ENCODE measurements at regions not wholly inside any gene's neighbourhood (a gene's known extent, or its start where the extent isn't known, plus 50 kb on each side); places are given as distances from the start of the nearest gene placed in this dataset.
"Not testable (repeated sequence)": the region's sequence is repeated elsewhere in the genome, so short reads cannot be mapped to it uniquely, and the experiment has no call there.

DNA sequence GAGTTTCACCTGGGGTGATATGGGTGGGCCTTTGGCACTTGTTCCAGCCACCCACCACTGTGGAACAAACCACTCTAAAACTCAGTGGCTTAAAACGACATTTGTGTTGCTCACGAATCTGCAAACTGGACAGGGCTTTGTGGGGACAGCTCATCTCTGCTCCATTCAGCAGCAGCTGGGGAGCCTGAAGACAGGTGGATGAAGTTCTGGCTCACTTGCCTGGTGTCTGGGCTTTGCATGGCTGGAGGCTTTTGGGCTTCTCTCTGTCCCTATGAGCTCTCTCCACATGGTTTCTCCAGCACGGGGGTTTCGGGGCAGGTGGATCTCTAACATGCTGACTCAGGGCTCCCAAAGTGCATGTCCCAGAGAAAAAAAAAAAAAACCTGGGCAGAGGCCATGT is 93.0 kb upstream of the GLI2 start:
- ATAC-seq (ENCODE audit: poor library complexity) (no peak), DNase-seq (no peak)
- Histone ChIP-seq H3K9me3 (ENCODE audit: control insufficient read depth in 1 of 2, insufficient read depth in 1 of 2, low read length in 2 of 2) (no peaks in the 10 kb centered on the region), H3K27me3 (ENCODE audit: control insufficient read depth in 1 of 2, insufficient read depth in 2 of 2, low read length in 2 of 2) (no peaks in the 10 kb centered on the region), H3K4me3 (ENCODE audit: low read length) (no peak overlapping the region), H3K27ac (ENCODE audit: low read depth in 1 of 2, low read length in 2 of 2) (no peak overlapping the region), H3K36me3 (ENCODE audit: insufficient read depth, low read length) (no peaks in the 10 kb centered on the region), H3K4me1 (ENCODE audit: insufficient read depth, low read length) (no peaks in the 10 kb centered on the region)
- CTCF ChIA-PET = no interaction called here
- Mint-ChIP-seq H3K36me3 (ENCODE audit: low read depth) (no peaks in the 10 kb centered on the region), H3K4me3 (no peak overlapping the region), H3K27ac (no peak overlapping the region), H3K4me1 (ENCODE audit: low read depth) (no peaks in the 10 kb centered on the region), H3K27me3 (peaks cover 4% of the 10 kb centered on the region), H3K9me3 (no peaks in the 10 kb centered on the region)
- intact Hi-C loops (cut with DNase I, micrococcal nuclease) = no loop called here
- POLR2A ChIA-PET = no interaction called here
- TF ChIP-seq, protein P1, sequence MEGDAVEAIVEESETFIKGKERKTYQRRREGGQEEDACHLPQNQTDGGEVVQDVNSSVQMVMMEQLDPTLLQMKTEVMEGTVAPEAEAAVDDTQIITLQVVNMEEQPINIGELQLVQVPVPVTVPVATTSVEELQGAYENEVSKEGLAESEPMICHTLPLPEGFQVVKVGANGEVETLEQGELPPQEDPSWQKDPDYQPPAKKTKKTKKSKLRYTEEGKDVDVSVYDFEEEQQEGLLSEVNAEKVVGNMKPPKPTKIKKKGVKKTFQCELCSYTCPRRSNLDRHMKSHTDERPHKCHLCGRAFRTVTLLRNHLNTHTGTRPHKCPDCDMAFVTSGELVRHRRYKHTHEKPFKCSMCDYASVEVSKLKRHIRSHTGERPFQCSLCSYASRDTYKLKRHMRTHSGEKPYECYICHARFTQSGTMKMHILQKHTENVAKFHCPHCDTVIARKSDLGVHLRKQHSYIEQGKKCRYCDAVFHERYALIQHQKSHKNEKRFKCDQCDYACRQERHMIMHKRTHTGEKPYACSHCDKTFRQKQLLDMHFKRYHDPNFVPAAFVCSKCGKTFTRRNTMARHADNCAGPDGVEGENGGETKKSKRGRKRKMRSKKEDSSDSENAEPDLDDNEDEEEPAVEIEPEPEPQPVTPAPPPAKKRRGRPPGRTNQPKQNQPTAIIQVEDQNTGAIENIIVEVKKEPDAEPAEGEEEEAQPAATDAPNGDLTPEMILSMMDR (IDR thresholded peaks at IDR 0.05) = no peak

DNA sequence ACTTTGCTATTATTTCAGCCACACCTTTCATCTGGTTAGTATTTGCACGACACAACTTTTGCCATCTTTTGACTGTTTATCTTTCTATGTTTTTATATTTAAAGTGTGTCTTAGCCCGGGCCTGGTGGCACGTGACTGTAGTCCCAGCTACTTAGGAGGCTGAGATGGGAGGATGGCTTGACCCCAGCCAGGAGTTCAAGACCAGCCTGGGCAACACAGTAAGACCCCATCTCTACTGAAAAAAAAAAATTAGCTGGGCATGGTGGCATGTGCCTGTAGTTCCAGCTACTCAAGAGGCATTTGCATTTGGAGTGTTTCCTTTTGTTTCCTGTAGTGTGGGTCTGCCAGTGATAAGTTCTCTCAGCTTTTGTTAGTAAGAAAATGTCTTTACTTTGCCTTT is 88.7 kb upstream of the GLI2 start:
- H3K27me3 ChIP-seq (ENCODE audit: control insufficient read depth in 1 of 2, insufficient read depth in 2 of 2, low read length in 2 of 2) = no peaks in the 10 kb centered on the region

DNA sequence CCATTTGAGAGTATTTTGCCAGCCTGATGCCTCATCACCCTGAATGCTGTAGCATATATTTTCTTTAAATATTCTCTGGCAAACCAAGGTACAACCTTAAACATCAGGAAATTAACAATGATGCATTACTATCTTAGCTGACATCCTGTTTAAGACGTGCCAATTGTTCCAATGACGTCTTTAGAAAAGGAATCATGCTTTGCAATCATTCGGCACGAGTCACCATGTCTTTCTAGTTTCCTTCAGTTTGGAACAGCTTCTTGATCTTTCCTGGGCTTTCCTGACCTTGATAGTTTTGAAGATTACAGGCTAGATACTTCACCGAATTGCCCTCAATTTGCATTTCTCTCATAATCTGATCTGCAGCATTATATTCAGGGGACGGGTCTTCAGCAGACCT is 88.2 kb upstream of the GLI2 start:
- ATAC-seq (ENCODE audit: poor library complexity) = no peak
- ChIA-PET CTCF (no interaction called here), POLR2A (no interaction called here)
- intact Hi-C loops (cut with DNase I, micrococcal nuclease) = no loop called here
- Histone ChIP-seq H3K4me1 (ENCODE audit: insufficient read depth, low read length) (no peaks in the 10 kb centered on the region), H3K27ac (ENCODE audit: low read depth in 1 of 2, low read length in 2 of 2) (no peak overlapping the region), H3K4me3 (ENCODE audit: low read length) (no peak overlapping the region), H3K9me3 (ENCODE audit: control insufficient read depth in 1 of 2, insufficient read depth in 1 of 2, low read length in 2 of 2) (peaks cover 14 to 15% of the 10 kb centered on the region in 2 experiments), H3K27me3 (ENCODE audit: control insufficient read depth in 1 of 2, insufficient read depth in 2 of 2, low read length in 2 of 2) (no peaks in the 10 kb centered on the region), H3K36me3 (ENCODE audit: insufficient read depth, low read length) (no peaks in the 10 kb centered on the region)
- Mint-ChIP-seq H3K4me3 (no peak overlapping the region), H3K4me1 (ENCODE audit: low read depth) (no peaks in the 10 kb centered on the region), H3K36me3 (ENCODE audit: low read depth) (no peaks in the 10 kb centered on the region), H3K27me3 (peaks cover 14% of the 10 kb centered on the region), H3K9me3 (peaks cover 15% of the 10 kb centered on the region), H3K27ac (no peak overlapping the region)
- TF ChIP-seq, protein P1 (IDR thresholded peaks at IDR 0.05) = no peak
- no peak for DNase-seq

More for the DNA sequence above, 88.7 kb upstream of the GLI2 start:
- TF ChIP-seq, protein P1 (IDR thresholded peaks at IDR 0.05) = no peak
- POLR2A ChIA-PET = no interaction called here
- Histone ChIP-seq H3K4me1 (ENCODE audit: insufficient read depth, low read length) (no peaks in the 10 kb centered on the region), H3K9me3 (ENCODE audit: control insufficient read depth in 1 of 2, insufficient read depth in 1 of 2, low read length in 2 of 2) (peaks cover 14 to 15% of the 10 kb centered on the region in 2 experiments), H3K4me3 (ENCODE audit: low read length) (no peak overlapping the region), H3K27ac (ENCODE audit: low read depth in 1 of 2, low read length in 2 of 2) (no peak overlapping the region), H3K36me3 (ENCODE audit: insufficient read depth, low read length) (no peaks in the 10 kb centered on the region)
- Mint-ChIP-seq H3K27ac (no peak overlapping the region), H3K36me3 (ENCODE audit: low read depth) (no peaks in the 10 kb centered on the region), H3K4me1 (ENCODE audit: low read depth) (no peaks in the 10 kb centered on the region), H3K27me3 (peaks cover 14% of the 10 kb centered on the region), H3K4me3 (no peak overlapping the region), H3K9me3 (peaks cover 15% of the 10 kb centered on the region)
- DNase-seq = no peak
- intact Hi-C loops (cut with DNase I, micrococcal nuclease) = no loop called here
- ATAC-seq (ENCODE audit: poor library complexity) = no peak
- CTCF ChIA-PET = no interaction called here

DNA sequence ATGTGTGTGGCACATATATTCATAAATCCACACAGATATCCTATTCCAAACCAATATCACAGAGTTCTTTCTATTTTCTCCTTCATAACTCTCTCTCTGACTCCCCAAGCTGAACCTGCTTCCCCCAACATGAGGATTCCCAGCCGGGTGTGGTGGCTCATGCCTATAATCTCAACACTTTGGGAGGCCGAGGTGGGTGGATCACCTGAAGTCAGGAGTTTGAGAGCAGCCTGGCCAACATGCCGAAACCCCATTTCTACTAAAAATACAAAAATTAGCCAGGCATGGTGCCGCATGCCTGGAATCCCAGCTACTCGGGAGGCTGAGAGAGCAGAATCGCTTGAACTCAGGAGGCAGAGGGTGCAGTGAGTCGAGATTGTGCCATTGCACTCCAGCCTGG is 86.3 kb upstream of the GLI2 start:
- Mint-ChIP-seq H3K27me3 (peaks cover 22% of the 10 kb centered on the region), H3K9me3 (peaks cover 19% of the 10 kb centered on the region)
- POLR2A ChIA-PET; H3K4me1 ChIP-seq (ENCODE audit: insufficient read depth, low read length); H3K4me3 ChIP-seq (ENCODE audit: low read length); H3K36me3 Mint-ChIP-seq (ENCODE audit: low read depth); H3K27ac Mint-ChIP-seq; H3K4me1 Mint-ChIP-seq (ENCODE audit: low read depth); H3K4me3 Mint-ChIP-seq; intact Hi-C loops (cut with DNase I, micrococcal nuclease); H3K36me3 ChIP-seq (ENCODE audit: insufficient read depth, low read length); DNase-seq; CTCF ChIA-PET; H3K27me3 ChIP-seq (ENCODE audit: control insufficient read depth in 1 of 2, insufficient read depth in 2 of 2, low read length in 2 of 2); H3K27ac ChIP-seq (ENCODE audit: low read depth in 1 of 2, low read length in 2 of 2); ATAC-seq (ENCODE audit: poor library complexity): not testable (repeated sequence)
- H3K9me3 ChIP-seq (ENCODE audit: control insufficient read depth in 1 of 2, insufficient read depth in 1 of 2, low read length in 2 of 2) = peaks cover 15 to 22% of the 10 kb centered on the region in 2 experiments
